NCI-H748 treated with DMSO at 0.1 percent for 48 hours (cell line): ENCODE measurements at regions not wholly inside any gene's neighbourhood (a gene's known extent, or its start where the extent isn't known, plus 50 kb on each side); places are given as distances from the start of the nearest gene placed in this dataset.
"Not testable (repeated sequence)": the region's sequence is repeated elsewhere in the genome, so short reads cannot be mapped to it uniquely, and the experiment has no call there.

Source experiments
- DNase-seq: peaks from one replicate; lab custom pipeline; 2025; lab: John Stamatoyannopoulos, UW

GRCh38 chr1:221025956-221026355 lies 146.7 kb downstream of the HLX start:
- DNase-seq: no peak

GRCh38 chr1:221029981-221030649 lies 150.9 kb downstream of the HLX start:
- no peak for DNase-seq

- no peak for DNase-seq
These were observed 151.7 kb downstream of the HLX start for GRCh38 chr1:221030990-221031389.

- DNase-seq: no peak
These were observed 152.4 kb downstream of the HLX start for GRCh38 chr1:221031458-221032203.

- no peak for DNase-seq
These were observed 153.0 kb downstream of the HLX start for GRCh38 chr1:221032204-221032585.

- DNase-seq: no peak
These were observed 153.5 kb downstream of the HLX start for GRCh38 chr1:221032637-221033280.

GRCh38 chr1:221035662-221036153 lies 156.5 kb downstream of the HLX start:
- DNase-seq: no peak

GRCh38 chr1:221039616-221040015 lies 160.4 kb downstream of the HLX start:
- no peak for DNase-seq

GRCh38 chr1:221040101-221040500 lies 160.9 kb downstream of the HLX start:
- DNase-seq: no peak

- no peak for DNase-seq
These were observed 161.5 kb downstream of the HLX start for GRCh38 chr1:221040691-221041285.

- no peak for DNase-seq
These were observed 165.3 kb downstream of the HLX start for GRCh38 chr1:221044538-221044937.

- no peak for DNase-seq
These were observed 165.9 kb downstream of the HLX start for GRCh38 chr1:221045151-221045550.

- no peak for DNase-seq
These were observed 166.9 kb downstream of the HLX start for GRCh38 chr1:221045842-221046831.

GRCh38 chr1:221051391-221051790 lies 172.1 kb downstream of the HLX start:
- DNase-seq: not testable (repeated sequence)

- DNase-seq: no peak
These were observed 174.6 kb downstream of the HLX start for GRCh38 chr1:221053889-221054288.

- DNase-seq: no peak
These were observed 180.3 kb downstream of the HLX start for GRCh38 chr1:221059506-221059905.

GRCh38 chr1:221063651-221064050 lies 184.4 kb downstream of the HLX start:
- no peak for DNase-seq

- DNase-seq: no peak
These were observed 187.2 kb downstream of the HLX start for GRCh38 chr1:221066351-221067001.

- DNase-seq: no peak
These were observed 188.5 kb downstream of the HLX start for GRCh38 chr1:221067721-221068120.

- DNase-seq: no peak
These were observed 190.1 kb downstream of the HLX start for GRCh38 chr1:221069178-221069903.
